Subcutaneous abdominal adipose tissue (tissue), 5 donors: ENCODE measurements at regions not wholly inside any gene's neighbourhood (a gene's known extent, or its start where the extent isn't known, plus 50 kb on each side); places are given as distances from the start of the nearest gene placed in this dataset.
"Not testable (repeated sequence)": the region's sequence is repeated elsewhere in the genome, so short reads cannot be mapped to it uniquely, and the experiment has no call there.

Source experiments
- H3K27ac ChIP-seq: one replicate; pipeline ENCODE4 v1.7.0; 2013; ENCODE audit warnings: low read depth, mild to moderate bottlenecking, inconsistent platforms, low read length, moderate library complexity
- H3K27me3 ChIP-seq, 5 donors: one replicate each; pipeline ENCODE4 v1.7.0; 2013; ENCODE audit warnings: low read length in 5 of 5, inconsistent platforms in 1 of 5; ENCODE audit not compliant: control insufficient read depth in 5 of 5, insufficient read depth in 4 of 5
- H3K36me3 ChIP-seq, 5 donors: one replicate each; pipeline ENCODE4 v1.7.0; 2013; ENCODE audit warnings: low read length in 5 of 5; ENCODE audit not compliant: control insufficient read depth in 5 of 5, insufficient read depth in 5 of 5
- H3K4me1 ChIP-seq, 5 donors: one replicate each; pipeline ENCODE4 v1.7.0; 2013; ENCODE audit warnings: low read length in 5 of 5, mild to moderate bottlenecking in 3 of 5, moderate library complexity in 1 of 5; ENCODE audit not compliant: control insufficient read depth in 5 of 5, insufficient read depth in 5 of 5
- H3K4me3 ChIP-seq, 5 donors: one replicate each; pipeline ENCODE4 v1.7.0; 2013; ENCODE audit warnings: low read length in 5 of 5, low read depth in 1 of 5
- H3K9ac ChIP-seq, 5 donors: one replicate each; pipeline ENCODE4 v1.7.0; 2013; ENCODE audit warnings: low read length in 5 of 5, mild to moderate bottlenecking in 4 of 5, moderate library complexity in 3 of 5
- H3K9me3 ChIP-seq, 5 donors: one replicate each; pipeline ENCODE4 v1.7.0; 2013; ENCODE audit warnings: low read length in 5 of 5; ENCODE audit not compliant: control insufficient read depth in 5 of 5
- donor health status: healthy.
- donor health status: healthy.
- donor health status: healthy.
- donor health status: healthy.
- donor health status: healthy.

DNA sequence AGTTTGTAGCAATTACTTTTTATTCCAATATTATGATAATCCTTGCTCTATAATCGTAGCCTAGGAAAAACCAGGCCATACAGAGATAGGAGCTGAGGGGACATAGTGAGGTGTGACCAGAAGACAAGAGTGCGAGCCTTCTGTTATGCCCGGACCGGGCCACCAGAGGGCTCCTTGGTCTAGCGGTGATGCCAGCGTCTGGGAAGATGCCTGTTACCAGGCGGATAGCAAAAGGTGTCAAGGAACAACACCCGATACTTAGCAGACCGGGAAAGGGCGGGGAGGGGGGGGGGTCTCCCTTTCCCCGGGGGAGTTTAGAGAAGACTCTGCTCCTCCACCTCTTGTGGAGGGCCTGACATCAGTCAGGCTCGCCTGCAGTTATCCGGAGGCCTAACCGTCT, 67.1 kb upstream of the MUC20 start:
- H3K4me3 ChIP-seq, H3K9ac ChIP-seq, H3K36me3 ChIP-seq, H3K27me3 ChIP-seq, H3K27ac ChIP-seq, H3K4me1 ChIP-seq, H3K9me3 ChIP-seq: not testable (repeated sequence)

DNA sequence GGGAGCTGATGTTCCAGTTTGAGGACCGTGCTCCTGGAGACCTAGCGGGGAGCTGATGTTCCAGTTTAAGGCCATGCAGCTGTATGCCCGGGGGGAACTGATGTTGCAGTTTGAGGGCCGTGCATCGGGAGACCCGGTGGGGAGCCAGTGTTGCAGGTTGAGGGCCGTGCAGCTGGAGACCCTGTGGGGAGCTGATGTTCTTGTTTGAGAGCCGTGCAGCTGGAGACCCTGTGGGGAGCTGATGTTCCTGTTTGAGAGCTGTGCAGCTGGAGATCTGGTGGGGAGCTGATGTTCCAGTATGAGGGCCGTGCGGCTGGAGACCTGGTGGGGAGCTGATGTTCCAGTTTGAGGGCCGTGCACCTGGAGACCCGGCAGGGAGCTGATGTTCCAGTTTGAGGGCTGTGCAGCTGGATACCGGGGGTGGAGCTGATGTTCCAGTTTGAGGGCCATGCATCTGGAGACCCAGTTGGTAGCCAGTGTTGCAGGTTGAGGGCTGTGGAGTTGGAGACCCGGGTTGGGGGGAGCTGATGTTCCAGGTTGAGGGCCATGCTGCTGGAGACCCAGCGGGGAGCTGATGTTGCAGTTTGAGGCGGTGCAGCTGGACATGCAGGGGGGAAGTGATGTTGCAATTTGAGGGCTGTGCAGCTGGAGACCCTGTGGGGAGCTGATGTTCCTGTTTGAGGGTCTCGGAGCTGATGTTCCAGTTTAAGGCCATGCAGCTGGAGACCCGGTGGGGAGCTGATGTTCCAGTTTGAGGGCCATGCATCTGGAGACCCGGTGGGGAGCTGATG, 64.4 kb upstream of the APOD start:
- H3K27me3 ChIP-seq, H3K9ac ChIP-seq, H3K27ac ChIP-seq, H3K36me3 ChIP-seq, H3K4me1 ChIP-seq, H3K9me3 ChIP-seq, H3K4me3 ChIP-seq: not testable (repeated sequence)

DNA sequence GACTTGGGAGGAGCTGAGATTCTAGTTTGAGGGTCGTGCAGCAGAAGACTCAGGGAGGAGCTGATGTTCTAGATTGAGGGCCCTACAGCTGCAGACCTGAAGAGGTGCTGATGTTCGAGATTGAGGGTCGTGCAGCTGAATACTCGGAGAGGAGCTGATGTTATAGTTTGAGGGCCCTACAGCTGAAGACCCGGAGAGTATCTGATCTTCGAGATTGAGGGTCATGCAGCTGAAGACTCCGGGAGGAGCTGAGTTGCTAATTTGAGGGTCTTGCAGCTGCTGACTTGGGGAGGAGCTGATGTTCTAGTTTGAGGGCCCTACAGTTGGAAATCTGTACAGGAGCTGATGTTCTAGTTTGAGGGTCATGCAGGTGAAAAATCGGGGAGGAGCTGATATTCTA, 62.1 kb upstream of the APOD start:
- H3K4me3 ChIP-seq, H3K9ac ChIP-seq, H3K27ac ChIP-seq, H3K27me3 ChIP-seq, H3K4me1 ChIP-seq, H3K9me3 ChIP-seq, H3K36me3 ChIP-seq: not testable (repeated sequence)

DNA sequence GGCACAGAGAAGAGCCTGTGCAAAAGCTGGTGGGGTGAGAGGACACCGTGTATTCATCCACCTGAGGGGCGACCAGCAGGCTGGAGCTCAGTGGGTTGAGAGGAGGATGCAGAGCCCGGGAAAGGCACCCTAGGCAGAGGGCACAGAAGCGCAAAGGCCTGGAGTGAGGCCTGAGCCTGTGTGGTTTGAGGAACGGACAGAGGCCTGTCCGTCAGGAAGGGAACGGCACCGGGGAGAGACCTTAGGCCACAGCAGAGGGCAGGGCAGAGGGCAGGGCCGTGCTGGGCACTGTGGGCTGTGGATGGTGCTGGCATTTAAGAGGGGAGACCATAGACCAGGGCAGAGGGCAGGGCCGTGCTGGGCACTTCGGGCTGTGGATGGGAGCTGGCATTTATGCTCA, 59.5 kb upstream of the APOD start:
- H3K27ac ChIP-seq, H3K27me3 ChIP-seq, H3K36me3 ChIP-seq, H3K9me3 ChIP-seq, H3K9ac ChIP-seq, H3K4me1 ChIP-seq, H3K4me3 ChIP-seq: not testable (repeated sequence)

DNA sequence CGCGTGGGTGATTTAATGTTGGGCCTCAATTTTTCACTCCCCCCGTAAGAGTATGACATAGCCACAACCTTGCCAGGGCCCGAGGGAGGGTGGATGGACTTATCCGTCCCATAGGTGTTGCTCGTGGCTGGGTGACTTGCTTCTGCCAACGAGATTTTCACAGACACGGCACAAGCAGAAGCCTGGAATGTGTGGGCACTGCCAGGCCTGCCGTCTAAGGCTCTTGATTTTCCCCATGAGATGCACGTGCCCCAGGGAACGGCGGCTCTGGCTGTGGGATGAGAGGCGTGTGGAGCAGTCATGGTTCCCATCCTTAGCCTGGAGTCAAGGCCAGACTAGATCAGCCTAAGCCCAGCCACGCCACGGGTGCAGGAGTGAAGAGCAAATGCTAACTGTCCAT, 58.6 kb upstream of the APOD start:
- H3K36me3 ChIP-seq, H3K9ac ChIP-seq: not testable (repeated sequence)

DNA sequence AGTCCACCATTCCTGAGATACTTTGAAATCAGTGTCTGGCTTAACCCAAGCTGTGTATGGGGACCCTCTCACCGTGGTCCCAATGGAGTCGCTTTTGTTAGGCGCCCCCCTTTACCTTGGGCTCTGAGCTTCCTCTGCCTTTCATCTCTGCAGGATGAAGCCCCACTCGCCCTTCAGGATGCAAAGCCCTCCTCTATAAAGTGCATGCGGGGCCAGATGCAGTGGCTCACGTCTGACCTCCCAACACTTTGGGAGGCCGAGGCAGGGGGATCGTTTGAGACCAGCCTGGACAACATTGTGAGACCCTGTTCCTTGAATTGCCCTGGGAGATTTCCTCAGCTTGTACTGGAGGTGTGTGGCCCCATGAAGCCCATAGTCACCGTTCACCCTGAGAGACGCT, 54.7 kb upstream of the APOD start:
- not testable (repeated sequence) for H3K4me3 ChIP-seq, H3K4me1 ChIP-seq, H3K9ac ChIP-seq, H3K36me3 ChIP-seq, H3K27ac ChIP-seq, H3K9me3 ChIP-seq, H3K27me3 ChIP-seq

More for the DNA sequence above, 58.6 kb upstream of the APOD start:
- H3K27me3 ChIP-seq, H3K4me1 ChIP-seq, H3K4me3 ChIP-seq, H3K27ac ChIP-seq, H3K9me3 ChIP-seq: not testable (repeated sequence)

DNA sequence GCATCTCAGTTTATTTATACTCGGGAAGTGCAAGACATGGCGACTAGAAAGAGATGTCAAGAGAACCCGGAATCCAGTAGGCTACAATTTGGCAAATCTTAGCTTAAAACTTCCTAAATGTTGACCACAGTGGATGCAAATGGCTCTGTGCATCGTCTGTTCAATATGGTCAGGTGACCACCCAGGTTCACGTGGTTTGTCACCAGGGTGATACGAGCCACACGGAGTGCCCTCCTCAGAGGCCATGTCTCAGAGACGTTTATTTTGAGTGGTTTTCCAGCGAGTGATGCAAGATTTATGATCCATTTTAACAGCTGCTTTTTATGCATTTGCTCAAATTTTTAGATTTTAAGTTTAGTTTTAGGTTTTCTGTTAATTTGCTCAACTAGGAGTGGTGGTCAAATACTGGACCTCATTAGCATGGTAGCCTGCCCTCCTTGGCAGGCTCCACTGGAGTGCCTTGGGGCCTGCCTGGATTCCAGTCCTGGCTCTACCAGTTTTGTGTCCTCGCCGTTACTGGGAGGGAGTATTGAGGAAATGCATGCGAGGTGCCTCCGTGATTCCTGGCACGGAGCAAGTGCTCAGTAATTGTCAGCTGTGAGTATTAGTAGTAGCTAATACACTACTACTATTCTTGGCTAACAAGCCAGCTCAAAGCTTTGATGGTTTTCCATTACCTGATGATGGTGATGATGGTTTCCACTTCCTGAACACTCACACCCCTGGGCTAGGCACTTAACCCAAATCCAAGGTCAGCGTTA, 53.9 kb upstream of the APOD start:
- not testable (repeated sequence) for H3K4me1 ChIP-seq, H3K36me3 ChIP-seq, H3K27me3 ChIP-seq, H3K9ac ChIP-seq, H3K4me3 ChIP-seq, H3K27ac ChIP-seq, H3K9me3 ChIP-seq

DNA sequence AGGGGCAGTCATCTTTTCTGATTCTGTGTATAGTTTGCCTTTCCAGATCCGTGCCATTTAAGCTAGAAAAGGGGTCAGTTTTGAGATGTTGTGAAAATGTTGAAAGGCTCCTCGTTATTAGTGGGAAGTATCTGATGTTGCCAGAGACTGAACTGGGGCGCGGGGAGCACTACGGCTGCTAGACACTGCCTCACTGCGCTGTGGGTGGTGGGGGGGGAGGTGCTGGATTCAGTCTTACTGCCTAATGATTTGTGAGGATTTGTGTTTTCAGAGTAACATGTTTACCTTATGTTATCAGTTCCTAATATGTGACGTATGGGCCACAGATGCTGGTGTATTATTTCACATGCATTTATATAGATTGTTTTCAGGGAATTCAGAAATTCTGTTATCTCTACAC, 53.3 kb upstream of the APOD start:
- not testable (repeated sequence) for H3K36me3 ChIP-seq, H3K4me3 ChIP-seq, H3K27me3 ChIP-seq, H3K27ac ChIP-seq, H3K9me3 ChIP-seq, H3K9ac ChIP-seq, H3K4me1 ChIP-seq

DNA sequence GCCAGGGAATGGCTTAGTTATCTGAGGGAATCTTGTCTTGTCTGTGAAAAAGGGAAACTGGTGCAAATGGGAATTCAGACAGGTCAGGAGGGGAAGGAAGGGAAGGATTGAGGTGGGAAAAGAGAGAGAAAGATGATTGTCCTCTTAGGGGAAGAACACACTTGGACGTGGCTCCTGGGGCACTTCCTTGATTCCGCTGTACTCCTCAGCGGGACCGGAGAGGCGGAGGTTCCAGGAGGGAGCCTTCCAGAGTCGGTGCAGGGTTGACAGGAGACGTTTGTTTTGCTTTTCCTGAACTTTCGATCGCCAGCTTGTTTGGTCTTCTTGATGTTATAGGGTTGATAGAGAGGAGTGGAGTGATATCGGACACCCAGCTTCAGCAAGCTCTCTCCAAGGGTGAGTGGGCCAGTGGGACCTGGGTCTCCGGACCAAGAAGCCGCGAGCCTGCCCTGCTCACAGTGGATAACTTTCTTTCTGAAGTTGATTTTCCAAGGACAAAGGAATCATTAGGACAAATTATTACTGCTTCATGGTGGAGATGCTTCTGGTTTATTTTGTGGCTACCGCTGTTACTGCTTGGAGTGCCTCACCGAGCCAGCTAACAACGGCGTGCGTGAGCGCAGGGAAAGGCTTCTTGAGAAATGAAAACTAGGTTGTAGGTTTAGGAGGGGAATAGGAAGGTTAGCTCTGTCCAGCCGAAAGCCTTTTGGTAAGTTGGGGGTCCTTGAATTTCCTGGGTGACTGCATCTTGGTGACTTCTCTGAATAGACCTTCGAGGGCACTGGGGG, 52.4 kb upstream of the APOD start:
- H3K36me3 ChIP-seq, H3K4me1 ChIP-seq, H3K27me3 ChIP-seq, H3K9ac ChIP-seq, H3K4me3 ChIP-seq, H3K9me3 ChIP-seq, H3K27ac ChIP-seq: not testable (repeated sequence)

DNA sequence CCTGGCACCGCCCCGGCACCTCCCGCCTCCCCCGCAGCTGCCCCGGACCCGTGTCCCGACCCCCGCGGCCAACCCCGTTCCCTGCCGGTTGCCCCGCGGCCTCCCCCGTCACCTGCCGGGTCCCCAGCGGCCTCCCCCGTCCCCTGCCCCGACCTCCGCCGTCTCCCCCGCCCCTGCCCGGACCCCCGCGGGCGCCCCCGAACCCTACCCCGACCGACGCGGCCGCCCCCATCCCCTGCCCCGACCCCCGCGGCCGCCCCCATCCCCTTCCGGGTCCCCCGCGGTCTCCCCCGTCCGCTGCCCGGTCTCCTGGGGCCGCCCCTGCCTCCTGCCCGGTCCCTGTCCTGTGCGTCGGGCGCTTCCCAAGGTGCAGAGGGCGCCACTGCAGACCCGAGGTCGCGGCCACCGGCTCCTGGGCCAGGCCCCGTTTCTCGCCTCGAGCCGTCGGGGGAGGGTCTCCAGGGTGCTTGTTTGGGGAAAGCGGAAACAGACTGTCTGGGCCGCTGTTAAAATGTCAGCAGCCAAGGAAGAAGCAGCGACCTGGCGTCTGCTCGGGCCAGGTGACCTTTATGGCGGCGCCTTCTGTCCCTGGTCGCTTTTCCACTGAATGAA, 51.6 kb upstream of the APOD start:
- not testable (repeated sequence) for H3K4me1 ChIP-seq, H3K9ac ChIP-seq, H3K4me3 ChIP-seq

More for the DNA sequence above, 51.6 kb upstream of the APOD start:
- H3K9me3 ChIP-seq, H3K27ac ChIP-seq, H3K36me3 ChIP-seq, H3K27me3 ChIP-seq: not testable (repeated sequence)
